IMR-90 (cell line): ENCODE measurements at regions not wholly inside any gene's neighbourhood (a gene's known extent, or its start where the extent isn't known, plus 50 kb on each side); places are given as distances from the start of the nearest gene placed in this dataset.
A peak's percentile ranks its signal among the peaks of the same experiment; 100 is the strongest.

ENCODE experiments used
- CTCF ChIP-seq: conservative IDR thresholded peaks from 2 replicates; pipeline ENCODE4 v1.5.1; 2012; ENCODE audit warnings: mild to moderate bottlenecking, low read depth, low read length, improper control_type of control experiment
- ELK1 ChIP-seq: fragments of 150-350 bp; IDR thresholded peaks from 2 replicates; pipeline ENCODE4 v1.6.1; 2016; ENCODE audit warnings: low read depth, mild to moderate bottlenecking, low read length, moderate library complexity, borderline replicate concordance
- MAFK ChIP-seq: IDR thresholded peaks from 2 replicates; pipeline ENCODE4 v1.6.1; 2012; ENCODE audit warnings: low read depth, low read length, improper control_type of control experiment
- MXI1 ChIP-seq: IDR thresholded peaks from 2 replicates; pipeline ENCODE4 v1.6.1; 2012; ENCODE audit warnings: low read depth, mild to moderate bottlenecking, low read length, moderate library complexity, borderline replicate concordance
- NFE2L2 ChIP-seq: fragments of 150-350 bp; IDR thresholded peaks from 2 replicates; pipeline ENCODE4 v1.6.1; 2016; ENCODE audit warnings: low read depth, mild to moderate bottlenecking, low read length
- POLR2A ChIP-seq: IDR thresholded peaks from 2 replicates; pipeline ENCODE4 v1.6.1; 2012; ENCODE audit warnings: mild to moderate bottlenecking, low read depth, low read length
- SMC3 ChIP-seq: fragments of 150-350 bp; IDR thresholded peaks from 2 replicates; pipeline ENCODE4 v1.6.1; 2016; ENCODE audit warnings: low read depth, mild to moderate bottlenecking, antibody characterized with exemption, low read length, moderate library complexity

GRCh38 chr1:9455487-9456234 is 83.6 kb upstream of the SLC25A33 start (continued):
- TF ChIP-seq CTCF (peak; percentile 89), MAFK (no peak), POLR2A (no peak), SMC3 (peak; percentile 94), MXI1 (no peak), NFE2L2 (no peak), ELK1 (no peak)
